GM21390 (cell line): ENCODE measurements at regions not wholly inside any gene's neighbourhood (a gene's known extent, or its start where the extent isn't known, plus 50 kb on each side); places are given as distances from the start of the nearest gene placed in this dataset.
"Not testable (repeated sequence)": the region's sequence is repeated elsewhere in the genome, so short reads cannot be mapped to it uniquely, and the experiment has no call there.

Experiments
- ATAC-seq: cut with Tn5 transposase; IDR thresholded peaks from one replicate; pipeline ENCODE4 v1.9.1; 2021; ENCODE audit not compliant: unreplicated experiment

DNA sequence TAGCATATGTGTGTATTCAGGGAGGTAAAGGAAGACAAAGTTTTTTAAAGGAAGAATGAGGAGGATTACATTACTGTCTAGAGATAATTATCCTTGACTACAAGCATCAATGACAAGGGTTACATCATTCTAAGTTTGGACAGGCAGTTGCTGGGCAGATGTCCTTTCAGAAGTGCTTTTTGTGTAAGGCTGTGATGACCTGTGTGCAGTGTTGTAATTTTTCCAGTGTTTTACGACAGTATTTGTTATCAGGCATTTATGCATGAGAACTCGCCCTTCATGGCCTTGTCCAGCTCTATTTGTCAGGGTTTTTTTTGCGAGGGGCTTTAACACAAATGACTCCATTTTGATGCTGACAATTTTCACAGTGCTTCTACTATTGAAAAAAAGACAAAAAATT lies 658.3 kb upstream of the NXPH2 start:
- ATAC-seq: no peak

GRCh38 chr2:139427164-139427563 lies 647.0 kb upstream of the NXPH2 start:
- ATAC-seq: no peak

DNA sequence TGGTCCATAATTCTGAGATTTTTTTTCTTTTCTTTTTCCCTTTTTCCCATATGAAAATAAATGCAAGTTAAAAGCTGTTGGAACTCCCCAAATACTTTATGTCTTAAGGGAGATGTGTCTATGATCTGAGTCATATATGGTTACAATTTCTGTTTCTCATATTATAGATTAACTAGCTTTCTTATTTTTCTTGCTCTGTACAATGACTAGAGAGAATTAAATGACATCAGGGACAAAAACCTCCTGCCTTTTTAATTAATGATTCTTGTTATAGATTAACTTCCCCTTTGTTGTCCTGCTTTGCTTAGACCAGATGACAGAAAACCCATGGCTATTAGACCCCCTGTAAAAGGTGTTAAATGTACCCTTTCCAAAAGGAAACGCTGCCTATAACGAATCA lies 643.9 kb upstream of the NXPH2 start:
- no peak for ATAC-seq

- no peak for ATAC-seq
Observed at GRCh38 chr2:139411236-139411635, 631.0 kb upstream of the NXPH2 start.

DNA sequence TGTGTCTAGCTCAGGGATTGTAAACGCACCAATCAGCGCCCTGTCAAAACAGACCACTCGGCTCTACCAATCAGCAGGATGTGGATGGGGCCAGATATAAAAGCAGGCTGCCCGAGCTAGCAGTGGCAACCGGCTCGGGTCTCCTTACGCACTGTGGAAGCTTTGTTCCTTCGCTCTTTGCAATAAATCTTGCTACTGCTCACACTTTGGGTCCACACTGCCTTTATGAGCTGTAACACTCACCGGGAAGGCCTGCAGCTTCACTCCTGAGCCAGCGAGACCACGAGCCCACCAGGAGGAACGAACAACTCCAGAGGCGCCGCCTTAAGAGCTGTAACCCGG lies 630.6 kb upstream of the NXPH2 start:
- not testable (repeated sequence) for ATAC-seq

GRCh38 chr2:139410147-139410832 lies 630.1 kb upstream of the NXPH2 start:
- ATAC-seq: not testable (repeated sequence)

DNA sequence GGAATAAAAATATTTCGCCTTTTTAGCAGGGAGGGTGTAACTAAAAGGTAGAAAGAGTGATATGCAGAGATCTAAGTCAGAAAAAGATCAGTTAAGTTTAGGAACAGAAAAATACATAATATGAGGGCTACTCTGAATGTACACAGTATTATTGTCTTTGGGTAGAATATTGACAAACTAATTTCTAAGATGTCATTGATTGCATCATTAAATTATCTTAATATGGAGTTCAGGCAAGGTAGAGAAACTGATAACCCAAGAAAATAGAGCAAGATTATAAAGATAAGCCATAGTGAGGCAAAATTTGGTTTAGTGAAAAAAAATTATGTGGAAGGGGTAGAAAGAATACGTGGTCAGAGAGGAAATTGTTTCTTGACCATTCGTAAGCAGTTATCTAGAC lies 629.0 kb upstream of the NXPH2 start:
- ATAC-seq: no peak

DNA sequence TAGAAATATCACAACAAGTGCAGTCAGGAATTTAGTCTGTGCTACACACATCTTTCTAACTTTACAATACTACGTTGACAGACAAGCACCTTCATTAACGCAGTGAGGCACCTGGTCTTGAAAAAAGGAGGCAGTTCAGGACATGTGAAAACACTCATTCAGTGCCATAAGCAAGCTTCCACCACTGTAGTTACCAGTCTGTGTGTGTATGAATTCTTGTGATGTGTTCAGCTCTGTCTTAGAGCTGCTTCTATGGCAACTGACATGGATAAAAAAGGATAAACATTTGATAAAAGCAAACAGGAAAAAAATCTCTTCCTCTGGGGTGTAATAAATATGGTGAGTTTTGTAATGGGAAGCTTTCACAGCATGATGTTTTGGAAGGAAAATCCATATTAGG lies 623.8 kb upstream of the NXPH2 start:
- no peak for ATAC-seq

- ATAC-seq: no peak
Observed at GRCh38 chr2:139394801-139395200, 614.6 kb upstream of the NXPH2 start.

- no peak for ATAC-seq
Observed at GRCh38 chr2:139389391-139389790, 609.2 kb upstream of the NXPH2 start.

DNA sequence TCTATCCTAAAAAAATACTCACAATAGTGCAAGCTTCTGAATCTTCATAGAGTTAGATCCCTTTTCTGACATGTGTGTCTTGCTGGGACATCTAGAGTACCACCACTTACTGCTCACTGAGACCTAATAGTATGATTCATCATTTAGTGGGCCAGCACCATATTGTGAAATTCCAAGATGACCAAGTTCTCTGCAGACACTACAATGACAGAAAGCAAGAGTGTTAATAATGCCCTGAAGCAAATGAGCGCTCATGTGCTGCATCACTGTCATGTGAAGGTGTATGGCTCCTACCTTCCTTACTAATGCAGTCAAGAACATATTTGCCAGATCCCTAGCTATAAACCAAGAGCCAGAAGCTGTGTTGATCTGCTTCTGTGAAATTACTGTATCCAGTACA lies 606.2 kb upstream of the NXPH2 start:
- ATAC-seq: no peak

- ATAC-seq: no peak
Observed at GRCh38 chr2:139383532-139383931, 603.3 kb upstream of the NXPH2 start.

GRCh38 chr2:139380051-139380450 lies 599.9 kb upstream of the NXPH2 start:
- no peak for ATAC-seq

- no peak for ATAC-seq
Observed at GRCh38 chr2:139378373-139378772, 598.2 kb upstream of the NXPH2 start.

DNA sequence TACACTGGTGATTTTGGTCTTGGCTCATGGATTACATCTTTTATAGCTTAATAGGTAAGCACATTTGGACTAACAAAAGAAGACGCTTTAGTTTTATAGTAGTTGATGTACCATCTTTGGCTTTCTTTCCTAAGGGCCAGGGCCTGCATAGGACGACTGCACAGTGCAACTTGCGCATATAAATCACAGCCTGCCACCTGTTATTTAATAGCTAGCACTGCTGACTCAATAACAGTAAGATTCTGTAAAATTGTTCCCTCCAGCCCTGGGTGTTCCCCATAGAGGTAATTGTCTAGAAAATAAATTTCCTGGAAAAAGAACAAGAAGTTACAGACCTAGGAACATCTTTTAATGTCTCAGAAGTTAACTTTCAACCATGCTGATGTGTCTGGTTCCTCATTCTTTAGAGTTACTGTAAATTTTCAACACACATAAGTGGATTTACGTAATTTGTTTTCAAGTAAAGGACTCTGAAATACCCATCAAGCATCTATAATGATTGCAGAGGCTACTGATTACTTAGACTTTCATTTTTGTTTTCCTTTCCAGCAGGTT lies 594.2 kb upstream of the NXPH2 start:
- ATAC-seq: no peak

- no peak for ATAC-seq
Observed at GRCh38 chr2:139369423-139370409, 589.5 kb upstream of the NXPH2 start.

- ATAC-seq: no peak
Observed at GRCh38 chr2:139367416-139367815, 587.2 kb upstream of the NXPH2 start.

DNA sequence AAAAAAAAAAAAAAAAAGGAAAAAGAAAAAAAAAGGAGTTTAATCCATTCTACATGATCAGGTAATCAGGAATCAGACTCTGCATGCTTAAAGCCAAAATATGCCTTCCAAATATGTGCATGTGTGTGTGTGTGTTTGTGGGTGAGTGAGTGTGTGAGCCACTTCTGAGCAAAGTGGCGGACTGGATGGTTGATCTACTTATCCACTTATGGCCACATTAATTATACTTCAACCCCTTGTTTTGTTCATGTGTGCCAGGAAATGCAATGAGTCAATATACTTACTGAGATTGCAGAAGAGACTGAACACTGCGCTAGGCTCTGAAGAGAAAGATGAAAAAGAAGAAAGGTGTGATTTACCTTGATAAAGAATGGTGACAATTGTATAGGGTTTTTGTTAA lies 586.5 kb upstream of the NXPH2 start:
- no peak for ATAC-seq

DNA sequence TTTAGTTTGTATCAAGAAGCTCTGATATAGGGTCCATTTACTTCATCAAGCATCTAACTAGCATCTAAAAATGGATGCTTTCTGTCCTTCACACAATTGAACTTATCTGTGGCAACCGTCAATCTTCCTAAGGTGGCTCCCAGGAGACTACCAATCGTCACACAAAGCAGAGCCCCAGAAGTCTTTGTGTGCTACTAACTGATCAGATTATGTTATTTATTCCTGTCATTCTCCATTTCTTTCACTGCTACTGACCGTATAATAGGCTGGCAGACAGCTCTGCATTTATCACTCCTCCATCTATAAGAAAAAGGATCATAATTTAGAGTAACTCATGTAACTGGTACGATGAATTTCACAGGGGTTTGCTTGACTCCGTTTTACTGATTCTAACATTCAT lies 585.0 kb upstream of the NXPH2 start:
- ATAC-seq: no peak

DNA sequence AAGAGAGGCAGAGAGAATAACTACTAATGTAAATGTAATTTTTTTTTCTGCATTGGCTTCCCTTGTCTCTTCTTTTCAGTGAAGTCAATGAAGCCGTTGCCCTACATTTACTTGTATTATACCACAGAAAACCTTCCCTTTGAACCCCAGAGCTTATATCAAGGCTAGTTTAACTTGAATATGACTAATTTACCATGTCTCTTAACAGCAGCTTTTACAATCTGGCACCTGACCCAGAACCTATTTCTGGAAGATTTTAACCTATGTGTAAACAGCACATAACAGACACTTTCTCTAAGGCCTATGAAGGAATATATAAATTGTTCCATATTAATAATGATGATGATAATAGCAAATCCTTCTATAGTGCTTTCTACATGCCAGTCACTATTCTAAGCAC lies 580.5 kb upstream of the NXPH2 start:
- ATAC-seq: no peak

GRCh38 chr2:139359818-139360217 lies 579.6 kb upstream of the NXPH2 start:
- no peak for ATAC-seq

DNA sequence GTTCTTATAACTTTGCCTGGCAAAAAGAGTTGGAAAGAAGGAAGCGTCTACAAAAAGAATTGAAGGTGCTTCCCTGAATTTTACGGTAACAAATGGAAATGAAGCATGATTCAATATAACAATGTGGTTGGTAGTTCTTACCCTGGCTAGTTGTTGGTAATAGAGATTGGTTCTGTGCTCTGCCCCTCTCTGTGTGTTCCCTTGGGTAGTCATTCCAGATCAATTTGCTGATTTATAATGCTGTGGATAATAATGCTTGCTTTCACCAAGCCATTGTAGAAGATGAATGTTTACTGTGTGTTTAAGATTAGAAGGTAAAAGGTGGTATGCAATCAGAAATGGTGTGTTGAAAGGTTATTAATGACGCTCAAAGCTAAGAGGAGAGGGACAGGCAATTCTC lies 577.8 kb upstream of the NXPH2 start:
- ATAC-seq: no peak
